OCI-LY7 (cell line): ENCODE measurements at regions not wholly inside any gene's neighbourhood (a gene's known extent, or its start where the extent isn't known, plus 50 kb on each side); places are given as distances from the start of the nearest gene placed in this dataset.

Source experiments
- CTCF ChIP-seq: fragments of 200-600 bp; sonication (generic); conservative IDR thresholded peaks from 2 replicates; pipeline ENCODE4 v1.5.1; 2014; ENCODE audit warnings: mild to moderate bottlenecking, antibody characterized with exemption, low read length, moderate library complexity, mixed read lengths
- EZH2phosphoT487 ChIP-seq: fragments of 200-600 bp; sonication (generic); IDR thresholded peaks from 2 replicates; pipeline ENCODE4 v1.6.1; 2018; ENCODE audit warnings: low read depth, borderline replicate concordance, mild to moderate bottlenecking, mixed run types, antibody characterized with exemption, low read length, moderate library complexity, mixed read lengths

- TF ChIP-seq CTCF (no peak), EZH2phosphoT487 (no peak)
Measured at GRCh38 chr18:1496096-1496495, 591.4 kb downstream of the ADCYAP1 start.
